Hematopoietic multipotent progenitor cell (in vitro differentiated cells): ENCODE measurements at regions not wholly inside any gene's neighbourhood (a gene's known extent, or its start where the extent isn't known, plus 50 kb on each side); places are given as distances from the start of the nearest gene placed in this dataset.
A peak's percentile ranks its signal among the peaks of the same experiment; 100 is the strongest.

Experiments used
- DNase-seq, 3 donors: peaks; one replicate each; pipeline ENCODE4 v3.0.0-alpha.2; 2011 to 2015; ENCODE audit warnings: low read depth in 2 of 3, low spot score in 2 of 3

DNA sequence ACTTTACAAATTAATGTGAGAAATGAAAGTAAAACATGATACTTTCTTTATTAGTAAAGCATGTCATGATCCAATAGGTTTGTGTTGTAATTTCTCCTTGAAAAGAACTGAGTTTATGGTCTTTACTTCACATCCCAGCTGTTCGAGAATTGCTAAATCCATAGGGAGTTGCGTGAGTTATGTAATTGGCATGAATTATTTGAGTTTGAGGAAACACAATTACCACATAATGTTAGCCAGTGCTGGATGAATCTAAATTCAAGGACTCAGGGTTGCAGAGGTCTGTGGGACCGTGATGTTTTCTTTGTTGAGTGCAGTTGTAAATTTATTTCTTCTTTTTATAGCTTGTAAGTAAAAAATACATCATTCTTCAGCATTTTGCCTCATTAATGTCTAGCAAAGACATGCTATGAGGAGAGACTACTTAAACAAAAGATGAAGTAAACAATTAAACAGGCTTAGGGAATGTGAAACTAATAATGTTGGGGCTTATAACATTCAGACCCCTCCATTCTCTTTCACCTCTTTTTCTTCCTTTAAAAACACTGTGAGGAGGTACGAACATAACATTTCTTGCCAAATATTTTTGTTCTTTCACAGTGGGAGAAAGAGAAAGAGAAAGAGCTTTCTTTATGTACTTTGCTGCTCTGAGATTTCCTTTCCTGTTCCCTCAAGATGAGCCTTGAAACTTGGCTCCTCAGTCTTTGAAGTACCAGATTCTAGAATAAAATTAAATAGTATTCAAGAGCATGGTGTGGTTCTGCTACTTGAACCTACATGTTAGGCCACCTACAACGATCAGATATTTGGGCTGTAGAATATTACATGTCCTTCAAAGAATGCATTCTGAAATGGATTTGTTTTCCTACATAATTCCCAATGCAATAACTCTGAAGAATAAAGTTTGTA, 159.6 kb upstream of the ANK2 start:
- DNase-seq: no peak

DNA sequence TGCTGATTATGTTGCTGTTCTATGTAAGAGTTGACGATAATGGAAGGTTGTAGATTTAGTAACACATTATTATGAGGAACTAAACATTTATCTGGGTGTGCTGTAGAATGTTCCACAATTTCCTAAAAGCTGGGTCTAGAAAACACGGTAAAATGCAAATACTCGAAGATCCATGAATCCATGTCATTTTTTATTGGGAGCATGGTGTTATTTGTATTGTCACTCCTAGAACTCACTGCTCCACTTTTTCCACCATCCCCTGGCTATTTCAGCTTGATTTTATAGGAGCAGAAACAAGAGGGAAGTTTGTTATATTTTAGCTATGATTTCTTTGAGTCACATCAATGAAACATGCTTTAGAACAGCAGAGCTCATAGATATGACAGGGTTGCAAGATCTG, 155.0 kb upstream of the ANK2 start:
- DNase-seq: no peak

DNA sequence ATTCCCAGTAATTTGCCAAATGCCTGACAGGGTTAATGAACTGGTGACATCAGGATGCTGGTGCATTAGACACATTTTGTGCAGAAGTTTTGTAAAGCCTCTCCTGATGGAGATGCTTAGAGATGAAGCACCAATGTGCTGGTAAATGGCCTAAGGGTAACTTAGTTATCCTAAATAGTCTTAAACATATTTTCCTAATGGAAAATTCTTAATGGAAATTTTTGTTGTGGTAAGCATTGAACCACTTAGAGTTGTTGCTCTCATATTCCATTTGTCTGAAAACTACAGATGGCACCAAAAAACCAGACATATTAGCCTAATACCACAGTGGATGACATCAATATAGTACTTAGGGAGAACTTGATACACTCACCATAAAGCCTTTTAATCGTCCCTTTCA, 154.5 kb upstream of the ANK2 start:
- no peak for DNase-seq

DNA sequence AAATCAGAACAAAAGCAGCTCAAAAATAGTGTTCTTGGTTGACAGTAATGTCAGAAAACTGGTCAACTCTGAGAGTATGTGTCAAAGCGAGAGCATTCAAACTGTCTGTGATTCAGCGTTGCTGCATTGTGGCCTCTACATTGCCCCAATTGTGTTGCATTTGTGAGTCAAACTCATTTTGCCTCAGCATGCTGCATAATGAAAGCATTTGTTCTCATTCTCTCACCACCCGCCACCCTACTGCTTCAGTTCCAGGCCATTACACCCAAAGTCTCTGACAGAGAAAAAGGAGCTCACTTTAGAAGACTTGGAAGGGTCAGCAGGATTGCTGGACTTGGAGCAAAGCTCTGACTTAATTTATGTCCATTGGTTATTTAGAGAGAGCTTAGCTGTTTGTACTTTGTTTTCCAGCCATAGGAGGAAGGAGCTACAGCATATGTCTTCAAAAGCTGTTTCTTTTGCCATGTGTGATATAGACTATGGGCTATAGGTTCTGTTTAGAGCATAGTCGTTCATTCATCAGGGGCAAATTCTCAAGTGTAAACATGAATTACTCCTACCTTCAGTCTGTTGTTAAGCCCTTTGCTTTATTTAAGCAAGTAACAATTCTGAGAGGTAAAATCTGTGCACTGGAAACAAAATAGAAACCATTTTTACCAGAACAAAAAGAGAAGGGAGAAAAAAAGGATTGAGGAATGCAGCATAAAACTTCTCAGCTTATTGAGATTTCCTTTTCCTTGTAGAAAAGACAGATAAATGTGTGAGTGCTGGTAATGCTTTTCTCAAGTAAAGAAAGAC, 153.4 kb upstream of the ANK2 start:
- DNase-seq: no peak

DNA sequence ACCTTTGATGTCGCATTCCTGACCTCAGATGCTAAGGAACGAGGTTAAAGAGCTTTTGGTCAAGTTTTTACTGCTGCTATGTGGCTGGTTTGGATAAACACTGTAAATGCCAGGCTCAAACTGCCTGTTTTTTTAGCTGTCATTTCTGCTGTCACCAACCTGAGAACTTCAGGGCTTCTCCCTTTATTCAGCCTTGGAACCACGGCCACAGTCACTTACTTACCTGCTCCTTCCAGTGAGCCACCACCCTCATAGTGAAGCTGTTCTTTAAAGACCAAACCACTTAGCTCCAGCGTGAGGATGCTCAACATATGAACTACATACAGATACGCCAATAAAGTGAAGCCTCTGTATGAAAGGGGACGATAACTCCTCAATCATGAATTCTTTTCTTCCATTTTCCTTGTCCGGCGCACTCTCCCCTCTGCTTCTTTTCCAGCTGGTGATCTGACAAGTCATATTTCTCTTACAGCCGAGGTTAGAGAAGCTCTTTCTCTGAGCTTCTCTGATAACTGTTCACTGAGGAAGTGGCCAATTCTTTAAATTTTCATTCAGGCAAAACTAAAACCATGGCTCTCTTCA, 152.8 kb upstream of the ANK2 start:
- DNase-seq: no peak

DNA sequence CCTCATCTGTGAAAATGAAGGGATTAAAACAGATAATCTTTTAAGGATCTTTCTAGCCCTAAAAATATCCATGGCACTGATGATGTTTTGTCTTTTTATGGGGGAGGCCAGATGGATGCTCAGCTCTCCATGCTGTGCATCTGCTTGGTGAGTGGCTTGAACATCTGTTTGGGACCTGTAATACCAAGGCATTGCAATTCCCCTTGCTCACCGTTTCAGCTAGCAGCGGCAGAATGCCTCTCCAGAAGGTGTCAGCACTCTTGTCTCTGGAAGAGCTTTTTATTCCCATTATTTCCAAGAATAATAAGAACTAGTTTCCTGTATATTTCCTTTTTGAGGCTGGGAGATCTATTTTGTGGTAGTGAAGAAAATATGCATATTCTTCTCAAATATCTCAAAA, 151.9 kb upstream of the ANK2 start:
- no peak for DNase-seq

DNA sequence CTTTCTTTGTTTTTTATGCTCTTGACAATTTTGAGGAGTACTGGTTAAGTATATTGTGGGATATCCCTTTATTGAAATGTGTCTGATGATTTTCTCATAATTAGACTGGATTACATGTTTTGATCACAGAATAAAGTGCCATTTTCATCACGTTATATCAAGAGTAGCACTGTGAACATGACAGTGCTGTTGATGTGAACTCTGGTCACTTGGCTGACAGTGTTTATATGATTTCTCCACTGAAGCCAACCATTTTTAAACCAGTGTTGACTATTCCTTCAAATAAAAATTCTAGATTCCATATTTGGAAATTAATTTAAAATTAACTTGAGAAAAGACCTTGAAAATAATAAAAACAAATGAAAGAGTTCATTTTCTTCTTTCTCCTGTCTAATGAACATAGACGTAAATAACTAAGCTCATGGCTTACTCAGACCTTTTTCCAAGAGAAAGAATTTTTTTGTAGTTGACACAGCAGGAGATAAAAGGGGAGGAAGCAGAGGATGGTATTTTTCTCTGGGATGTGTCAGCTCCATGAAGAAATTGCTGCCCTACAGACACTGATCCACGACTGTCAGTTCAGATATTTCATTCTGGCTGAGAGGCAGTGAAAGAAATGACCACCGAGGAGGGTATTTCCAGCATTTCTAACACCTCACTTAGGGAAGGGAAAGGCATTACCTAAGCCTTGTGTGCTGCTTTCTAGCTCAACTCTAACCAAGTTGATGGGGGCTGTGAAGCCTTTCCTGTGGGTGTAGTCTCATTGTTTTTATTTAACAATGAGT, 150.9 kb upstream of the ANK2 start:
- no peak for DNase-seq

DNA sequence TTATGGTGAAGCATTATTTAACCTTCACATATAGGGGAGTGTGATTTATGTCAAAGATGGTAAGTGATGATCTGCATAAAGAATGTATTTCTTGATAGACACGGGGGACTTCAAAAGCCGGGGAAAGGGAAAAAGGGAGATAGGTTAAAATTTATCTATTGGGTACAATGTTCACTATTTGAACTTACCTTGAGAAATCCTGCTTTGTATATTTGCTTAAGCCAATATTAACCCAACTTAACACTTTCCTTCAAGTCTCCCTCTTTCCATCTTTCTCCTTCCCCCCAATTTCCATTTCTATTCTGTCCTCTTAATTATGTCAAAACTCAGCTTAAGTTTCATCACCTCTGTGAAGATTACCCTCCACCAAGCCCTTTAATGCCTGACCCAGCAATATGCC, 149.0 kb upstream of the ANK2 start:
- DNase-seq: no peak

DNA sequence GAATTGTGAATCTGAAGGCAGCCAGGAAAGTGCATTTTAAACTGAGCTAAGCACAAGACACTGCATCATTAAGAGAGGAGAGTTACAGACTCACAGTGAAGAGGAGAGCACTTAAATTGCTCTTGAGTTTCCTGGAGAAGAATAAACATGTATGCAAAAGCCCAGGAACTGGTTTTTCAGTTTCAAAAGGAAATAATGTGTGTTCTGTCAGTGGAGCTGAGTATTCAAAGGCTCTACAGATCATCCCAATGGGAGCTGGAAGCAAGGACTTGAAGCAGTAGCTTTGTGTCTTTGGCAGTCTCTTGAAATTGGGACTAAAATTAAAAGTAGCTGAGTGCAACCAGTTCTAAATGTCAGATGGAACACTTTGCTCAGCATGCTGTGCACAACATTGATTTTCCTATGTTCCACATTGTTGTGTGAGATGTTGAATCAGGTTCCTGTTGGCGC, 147.5 kb upstream of the ANK2 start:
- DNase-seq: no peak

DNA sequence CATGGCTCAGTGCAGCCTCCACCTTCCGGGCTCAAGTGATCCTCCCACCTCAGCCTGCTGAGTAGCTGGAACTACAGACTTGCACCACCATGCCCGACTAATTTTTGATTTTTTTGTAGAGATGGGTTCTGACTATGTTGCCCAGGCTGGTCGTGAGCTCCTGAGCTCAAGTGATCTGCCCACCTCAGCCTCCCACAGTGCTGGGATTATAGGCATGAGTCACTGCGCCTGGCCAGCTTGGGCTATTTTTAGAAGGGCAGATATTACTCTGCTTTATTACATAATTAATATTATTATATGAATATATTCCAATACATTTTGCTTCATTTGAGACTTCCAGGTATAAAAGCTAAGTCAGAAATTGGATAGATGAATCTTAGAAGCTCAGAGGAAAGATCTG, 143.7 kb upstream of the ANK2 start:
- DNase-seq: no peak

DNA sequence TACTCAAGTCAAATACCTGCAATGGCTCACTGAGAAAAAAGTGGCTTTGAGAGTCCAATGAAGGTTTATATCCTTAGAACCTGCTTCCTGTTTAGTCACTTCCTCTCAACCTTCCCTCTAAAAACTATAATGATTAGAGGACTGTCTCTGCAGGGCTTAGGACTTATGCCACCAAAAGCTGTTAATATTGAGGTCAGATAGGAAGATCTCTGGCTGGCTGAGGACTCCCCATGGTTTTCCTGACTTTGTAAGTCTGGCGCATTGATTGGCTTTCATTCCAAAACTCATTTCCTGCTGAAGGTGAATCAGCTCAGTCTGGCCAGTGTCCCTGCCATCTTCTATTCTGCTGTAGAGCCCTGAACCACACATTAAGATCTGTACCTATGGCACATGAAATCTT, 140.9 kb upstream of the ANK2 start:
- DNase-seq: no peak

DNA sequence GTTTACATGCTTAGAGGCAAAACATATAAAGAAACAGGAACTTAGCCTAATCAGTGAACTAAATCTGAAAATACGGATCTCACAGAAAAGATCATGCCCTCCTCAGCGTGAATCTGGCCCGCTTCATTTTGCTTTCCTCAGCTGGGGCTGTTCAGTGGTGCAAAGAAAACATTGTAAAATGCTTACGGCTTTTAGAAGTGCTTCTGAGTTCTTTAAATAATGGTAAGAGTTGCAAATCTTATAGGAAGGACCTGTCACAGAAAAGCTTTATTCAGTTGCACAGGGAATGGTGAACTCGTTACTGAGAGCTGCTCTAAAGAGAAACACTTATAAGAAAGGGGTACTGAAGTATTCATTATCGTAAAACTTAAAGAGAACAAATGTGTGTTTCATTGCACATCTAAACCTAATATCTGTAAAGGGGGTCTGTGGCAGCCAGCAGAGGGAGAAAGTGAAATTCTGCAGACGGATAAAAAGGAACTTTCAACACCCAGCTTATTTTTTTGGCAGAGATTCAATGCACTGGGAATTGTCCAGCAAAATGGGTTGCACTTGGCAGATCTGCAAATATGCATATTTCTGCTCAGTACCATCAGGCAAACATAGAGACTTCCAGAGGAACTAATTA, 139.2 kb upstream of the ANK2 start:
- DNase-seq: peak in 1 of 3 donors; percentile 14

DNA sequence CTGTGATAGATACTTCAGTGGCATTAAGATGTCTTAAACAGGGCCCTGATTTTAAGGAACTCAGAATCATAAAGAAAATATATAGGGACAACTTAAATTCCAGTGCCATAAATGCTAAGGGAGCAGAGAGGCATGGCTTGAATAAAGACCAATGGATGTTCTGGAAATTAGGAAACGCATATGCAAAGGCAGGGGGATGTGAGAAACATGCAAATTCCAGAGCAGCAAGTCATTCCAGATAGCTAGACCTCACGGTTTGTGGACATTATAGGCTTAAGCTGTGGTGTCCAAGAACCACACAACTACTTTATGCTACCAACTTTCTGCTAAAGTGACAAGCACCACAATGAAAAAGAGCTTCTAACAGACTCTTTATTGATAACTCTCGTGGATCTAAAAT, 132.6 kb upstream of the ANK2 start:
- no peak for DNase-seq

DNA sequence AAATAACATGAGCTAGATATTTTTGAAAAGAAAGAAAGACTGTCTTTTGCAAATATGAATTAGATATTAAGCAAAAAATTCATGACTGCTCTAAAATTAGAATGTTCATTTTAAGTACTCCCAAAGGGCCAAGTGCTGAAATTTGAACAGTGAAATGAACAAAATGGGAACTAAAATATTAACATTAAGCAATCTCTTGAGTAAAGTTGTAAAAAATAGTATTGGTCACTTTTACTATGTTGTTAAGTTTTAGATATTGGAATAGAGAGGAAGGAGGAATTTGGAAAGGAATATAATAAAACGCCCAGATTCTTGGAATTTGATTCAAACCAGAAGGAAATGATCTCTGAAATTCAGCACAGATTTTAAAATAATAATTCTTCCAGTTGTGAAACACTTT, 125.9 kb upstream of the ANK2 start:
- DNase-seq: no peak

DNA sequence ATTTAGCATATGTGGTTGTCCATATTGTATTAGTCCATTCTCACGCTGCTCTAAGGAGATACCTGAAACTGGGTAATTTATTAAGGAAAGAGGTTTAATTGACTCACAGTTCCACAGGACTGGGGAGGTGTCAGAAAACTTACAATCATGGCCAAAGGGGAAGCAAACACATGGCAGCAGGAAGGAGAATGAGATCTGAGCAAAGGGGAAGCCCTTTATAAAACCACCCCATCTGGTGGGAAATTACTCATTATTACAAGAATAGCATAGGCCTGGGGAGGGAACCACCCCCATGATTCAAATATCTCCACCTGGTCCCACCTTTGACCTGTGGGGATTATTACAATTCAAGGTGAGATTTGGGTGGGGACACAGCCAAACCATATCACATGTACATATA, 122.6 kb upstream of the ANK2 start:
- peak in 1 of 3 donors; percentile 14 for DNase-seq

DNA sequence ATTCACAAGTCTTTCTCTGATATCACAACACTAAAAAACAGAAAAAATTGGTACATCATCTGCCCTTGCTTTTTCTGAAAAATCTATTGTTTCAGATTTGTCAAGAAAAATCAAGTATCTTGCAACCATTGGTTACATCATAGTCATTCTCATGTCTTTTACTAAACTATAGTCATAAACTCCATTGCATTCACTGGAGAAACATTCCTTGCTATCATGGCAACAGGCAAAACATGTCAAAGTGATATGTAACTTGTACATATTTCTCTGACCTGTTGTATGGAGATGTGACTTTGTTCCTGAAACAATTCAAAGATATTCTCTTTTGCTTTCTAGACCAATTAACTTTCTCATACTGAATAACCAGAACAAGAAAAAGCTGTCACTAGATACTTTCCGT, 121.9 kb upstream of the ANK2 start:
- no peak for DNase-seq

DNA sequence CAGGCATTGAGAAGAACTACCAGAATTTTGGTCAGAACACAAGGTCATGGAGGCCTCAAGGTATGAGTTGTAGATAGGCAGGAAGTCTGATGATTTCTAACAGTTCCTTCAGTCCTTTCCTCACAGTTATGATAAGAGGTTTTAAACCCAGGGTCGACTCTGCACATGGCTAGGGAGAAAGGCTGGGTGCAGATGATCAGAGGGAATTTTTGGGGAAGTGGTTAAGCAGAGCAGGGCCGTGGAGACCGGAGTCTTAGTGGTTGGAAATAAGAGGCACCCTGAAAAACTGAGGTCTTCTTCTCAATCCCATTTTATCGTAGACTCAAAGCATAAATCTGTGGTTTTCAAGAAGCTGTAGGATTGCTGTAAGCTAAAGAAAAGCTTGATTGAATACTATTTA, 118.5 kb upstream of the ANK2 start:
- peak in 1 of 3 donors; percentile 28 for DNase-seq

DNA sequence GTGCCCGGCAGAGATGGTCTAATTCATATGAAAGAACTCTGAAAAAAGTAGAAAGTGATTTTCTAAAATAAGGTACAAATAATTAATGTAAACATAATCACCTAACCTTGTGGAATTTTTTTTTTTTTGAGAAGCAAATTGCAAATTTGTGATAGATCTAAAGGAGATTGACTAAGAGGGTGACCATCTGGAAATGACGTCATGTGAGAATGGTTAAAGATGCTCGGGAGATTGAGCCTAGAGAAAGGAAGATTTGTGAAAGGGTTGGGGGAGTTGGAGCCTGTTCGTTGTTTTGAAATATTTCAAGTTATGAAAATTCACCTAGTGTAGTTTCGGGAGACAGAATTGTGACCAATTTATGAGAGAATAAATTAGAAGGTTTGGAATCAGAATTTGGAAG, 115.7 kb upstream of the ANK2 start:
- no peak for DNase-seq

DNA sequence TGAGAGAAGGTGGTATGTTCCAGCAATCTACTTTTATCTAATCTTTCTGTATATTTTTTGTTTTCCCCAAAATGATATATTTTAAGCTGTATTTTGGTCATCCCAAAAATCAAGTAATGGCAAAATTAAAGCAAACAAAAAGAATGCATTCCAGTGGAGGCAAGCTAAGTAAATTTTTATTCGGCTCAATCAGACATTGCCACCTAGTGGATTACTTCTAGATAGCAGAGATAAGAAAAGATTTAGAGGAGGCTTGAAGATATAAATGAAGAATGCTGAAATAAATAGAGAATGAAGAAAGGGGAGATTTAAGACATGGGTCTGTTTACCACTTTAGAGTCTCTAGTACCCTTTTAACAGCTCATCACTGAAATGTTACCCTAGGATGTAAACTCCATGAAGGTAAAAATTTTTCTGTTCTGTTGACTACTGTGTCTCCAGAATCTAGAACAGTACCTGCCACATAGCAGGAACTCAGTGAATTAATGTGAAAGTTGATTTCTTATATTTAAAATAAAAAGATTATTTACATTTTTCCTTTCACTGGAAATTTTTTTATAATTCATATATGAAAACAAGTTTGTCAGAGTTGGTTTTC, 110.9 kb upstream of the ANK2 start:
- peak in 2 of 3 donors; percentile 26 to 62 for DNase-seq

DNA sequence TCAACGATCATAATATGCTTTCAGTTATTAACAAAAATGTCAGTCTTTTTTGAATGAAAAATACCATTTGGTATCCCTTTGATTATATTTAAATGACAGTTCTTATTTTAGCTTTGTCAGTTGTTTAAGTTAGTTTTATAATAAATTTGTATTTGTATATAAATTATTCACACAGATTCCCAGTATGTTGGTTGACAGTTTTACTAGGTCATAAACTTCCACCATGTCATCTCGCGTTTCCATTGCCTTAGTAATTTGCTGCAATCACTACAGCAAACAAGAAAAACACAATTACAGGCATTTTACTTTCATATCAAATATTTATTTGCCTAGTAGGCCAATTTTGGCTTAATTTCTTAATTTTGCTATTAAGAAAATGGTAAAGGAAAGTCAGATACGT, 109.6 kb upstream of the ANK2 start:
- no peak for DNase-seq
